CD14-positive monocyte (primary cell): ENCODE measurements at regions not wholly inside any gene's neighbourhood (a gene's known extent, or its start where the extent isn't known, plus 50 kb on each side); places are given as distances from the start of the nearest gene placed in this dataset.

ENCODE experiments used
- DNase-seq, 3 donors: peaks; one replicate each; pipeline ENCODE4 v3.0.0-alpha.2; 2011 to 2022
- H2AFZ ChIP-seq: 2 replicates; pipeline ENCODE4 v1.6.0; 2012; ENCODE audit warnings: mild to moderate bottlenecking, low read depth, low read length, inconsistent platforms; ENCODE audit not compliant: insufficient read depth, poor library complexity, severe bottlenecking
- H3K27ac ChIP-seq, 2 donors: 1 replicate in 1 of 2; 2 replicates in 1 of 2; pipeline ENCODE4 v1.5.1; 2012 to 2013; ENCODE audit warnings: low read length in 2 of 2, control low read depth in 1 of 2, inconsistent platforms in 1 of 2, low read depth in 1 of 2, mild to moderate bottlenecking in 1 of 2
- H3K27me3 ChIP-seq, 2 donors: one replicate each; pipeline versions ENCODE4 v1.6.0 to v1.6.1; 2011 to 2013; ENCODE audit warnings: low read length in 2 of 2; ENCODE audit not compliant: control insufficient read depth in 2 of 2, insufficient read depth in 2 of 2
- H3K36me3 ChIP-seq, 2 donors: replicated peaks in 1 of 2; 1 replicate in 1 of 2; 2 replicates in 1 of 2; pipeline versions ENCODE4 v1.5.1 to v1.6.1; 2012 to 2013; ENCODE audit warnings: low read length in 2 of 2, control low read depth in 1 of 2, inconsistent platforms in 1 of 2, mild to moderate bottlenecking in 1 of 2; ENCODE audit not compliant: insufficient read depth in 2 of 2, control insufficient read depth in 1 of 2
- H3K4me1 ChIP-seq, 2 donors: 1 replicate in 1 of 2; 2 replicates in 1 of 2; pipeline versions ENCODE4 v1.5.1 to v1.6.1; 2012 to 2013; ENCODE audit warnings: low read length in 2 of 2, control low read depth in 1 of 2, inconsistent platforms in 1 of 2, mild to moderate bottlenecking in 1 of 2, moderate library complexity in 1 of 2; ENCODE audit not compliant: insufficient read depth in 2 of 2, control insufficient read depth in 1 of 2
- H3K4me2 ChIP-seq: replicated peaks from 2 replicates; pipeline ENCODE3; 2012; ENCODE audit warnings: low read length, moderate library complexity, mild to moderate bottlenecking; ENCODE audit not compliant: poor library complexity, severe bottlenecking; ENCODE audit errors: extremely low read depth
- H3K4me3 ChIP-seq, 3 experiments: fragments of 200-600 bp in 1 of 3; sonication (generic) in 1 of 3; replicated peaks in 1 of 3; 1 replicate in 2 of 3; 2 replicates in 1 of 3; pipeline ENCODE4 v1.5.1; 2011 to 2013; ENCODE audit warnings: low read length in 3 of 3, mild to moderate bottlenecking in 3 of 3, control low read depth in 2 of 3, low read depth in 2 of 3, inconsistent platforms in 1 of 3, moderate library complexity in 1 of 3
- H3K79me2 ChIP-seq: 2 replicates; pipeline ENCODE4 v1.6.0; 2012; ENCODE audit warnings: mild to moderate bottlenecking, control low read depth, inconsistent platforms, low read length, moderate library complexity; ENCODE audit not compliant: insufficient read depth
- H3K9ac ChIP-seq: 2 replicates; pipeline ENCODE4 v1.6.0; 2017; ENCODE audit warnings: low read length, mild to moderate bottlenecking; ENCODE audit not compliant: insufficient read depth, poor library complexity, severe bottlenecking
- H3K9me3 ChIP-seq, 2 donors: replicated peaks in 1 of 2; 1 replicate in 1 of 2; 2 replicates in 1 of 2; pipeline versions ENCODE4 v1.5.1 to v1.6.1; 2012 to 2013; ENCODE audit warnings: low read length in 2 of 2, control low read depth in 1 of 2; ENCODE audit not compliant: control insufficient read depth in 1 of 2, insufficient read depth in 1 of 2
- H4K20me1 ChIP-seq: 2 replicates; pipeline ENCODE4 v1.6.0; 2012; ENCODE audit warnings: mild to moderate bottlenecking, low read length, control low read depth, moderate library complexity; ENCODE audit not compliant: insufficient read depth
- H3K27ac Mint-ChIP-seq, 7 donors: one replicate each; pipeline ENCODE4 v1.8.0; 2020; ENCODE audit warnings: mild to moderate bottlenecking in 7 of 7, mixed read lengths in 7 of 7, moderate library complexity in 6 of 7, inconsistent platforms in 2 of 7
- H3K27me3 Mint-ChIP-seq, 3 donors: one replicate each; pipeline ENCODE4 v1.8.0; 2021 to 2022; ENCODE audit warnings: low read depth in 3 of 3, mild to moderate bottlenecking in 3 of 3, mixed read lengths in 3 of 3, moderate library complexity in 3 of 3, inconsistent platforms in 1 of 3
- H3K36me3 Mint-ChIP-seq, 2 donors: one replicate each; pipeline ENCODE4 v1.8.0; 2020; ENCODE audit warnings: mixed read lengths in 2 of 2, inconsistent platforms in 1 of 2, mild to moderate bottlenecking in 1 of 2
- H3K4me1 Mint-ChIP-seq: one replicate; pipeline ENCODE4 v1.8.0; 2020; ENCODE audit warnings: mild to moderate bottlenecking, mixed read lengths
- H3K4me3 Mint-ChIP-seq, 2 donors: one replicate each; pipeline ENCODE4 v1.8.0; 2020; ENCODE audit warnings: mild to moderate bottlenecking in 2 of 2, mixed read lengths in 2 of 2, moderate library complexity in 1 of 2
- H3K9me3 Mint-ChIP-seq, 7 donors: one replicate each; pipeline ENCODE4 v1.8.0; 2020 to 2022; ENCODE audit warnings: mixed read lengths in 7 of 7, mild to moderate bottlenecking in 6 of 7, moderate library complexity in 6 of 7, inconsistent platforms in 2 of 7
- WGBS: methylation state at CpG from one replicate; pipeline ENCODE4 v1.1.5; 2013; ENCODE audit warnings: missing lambda C conversion rate; ENCODE audit not compliant: insufficient coverage; 5-methylcytosine and 5-hydroxymethylcytosine counted together
- intact Hi-C, 2 donors: fragments of 100-400 bp; cut with micrococcal nuclease; formaldehyde crosslinking; loops; one replicate each; pipeline versions ENCODE4 v1.15.0 to v1.15.1; 2023
- TF ChIP-seq, protein P1 (sequence below): fragments of 200-600 bp; IDR thresholded peaks from one replicate; pipeline ENCODE4 v1.8.0; 2022; ENCODE audit warnings: antibody characterized with exemption, mild to moderate bottlenecking

GRCh38 chr1:166354406-166354805 lies 187.6 kb upstream of the FAM78B start:
- Histone ChIP-seq H2AFZ (no peak overlapping the region), H4K20me1 (no peaks in the 10 kb centered on the region), H3K36me3 (no peaks in the 10 kb centered on the region), H3K9me3 (no peaks in the 10 kb centered on the region), H3K4me3 (no peak overlapping the region), H3K27me3 (no peaks in the 10 kb centered on the region), H3K9ac (no peak overlapping the region), H3K27ac (no peak overlapping the region), H3K4me1 (no peaks in the 10 kb centered on the region), H3K4me2 (no peak overlapping the region), H3K79me2 (no peaks in the 10 kb centered on the region)
- Mint-ChIP-seq H3K27me3 (peaks cover 0 to 8% (median 0%) of the 10 kb centered on the region in 3 donors), H3K4me3 (no peak overlapping the region), H3K4me1 (no peaks in the 10 kb centered on the region), H3K36me3 (no peaks in the 10 kb centered on the region), H3K27ac (no peak overlapping the region), H3K9me3 (peaks cover 0 to 7% (median 3%) of the 10 kb centered on the region in 7 donors)
- 66% methylated on average over 3 of the region's 4 CpGs for WGBS
- TF ChIP-seq, protein P1, sequence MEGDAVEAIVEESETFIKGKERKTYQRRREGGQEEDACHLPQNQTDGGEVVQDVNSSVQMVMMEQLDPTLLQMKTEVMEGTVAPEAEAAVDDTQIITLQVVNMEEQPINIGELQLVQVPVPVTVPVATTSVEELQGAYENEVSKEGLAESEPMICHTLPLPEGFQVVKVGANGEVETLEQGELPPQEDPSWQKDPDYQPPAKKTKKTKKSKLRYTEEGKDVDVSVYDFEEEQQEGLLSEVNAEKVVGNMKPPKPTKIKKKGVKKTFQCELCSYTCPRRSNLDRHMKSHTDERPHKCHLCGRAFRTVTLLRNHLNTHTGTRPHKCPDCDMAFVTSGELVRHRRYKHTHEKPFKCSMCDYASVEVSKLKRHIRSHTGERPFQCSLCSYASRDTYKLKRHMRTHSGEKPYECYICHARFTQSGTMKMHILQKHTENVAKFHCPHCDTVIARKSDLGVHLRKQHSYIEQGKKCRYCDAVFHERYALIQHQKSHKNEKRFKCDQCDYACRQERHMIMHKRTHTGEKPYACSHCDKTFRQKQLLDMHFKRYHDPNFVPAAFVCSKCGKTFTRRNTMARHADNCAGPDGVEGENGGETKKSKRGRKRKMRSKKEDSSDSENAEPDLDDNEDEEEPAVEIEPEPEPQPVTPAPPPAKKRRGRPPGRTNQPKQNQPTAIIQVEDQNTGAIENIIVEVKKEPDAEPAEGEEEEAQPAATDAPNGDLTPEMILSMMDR = no peak
- DNase-seq = no peak
- intact Hi-C loops = no loop called here

DNA sequence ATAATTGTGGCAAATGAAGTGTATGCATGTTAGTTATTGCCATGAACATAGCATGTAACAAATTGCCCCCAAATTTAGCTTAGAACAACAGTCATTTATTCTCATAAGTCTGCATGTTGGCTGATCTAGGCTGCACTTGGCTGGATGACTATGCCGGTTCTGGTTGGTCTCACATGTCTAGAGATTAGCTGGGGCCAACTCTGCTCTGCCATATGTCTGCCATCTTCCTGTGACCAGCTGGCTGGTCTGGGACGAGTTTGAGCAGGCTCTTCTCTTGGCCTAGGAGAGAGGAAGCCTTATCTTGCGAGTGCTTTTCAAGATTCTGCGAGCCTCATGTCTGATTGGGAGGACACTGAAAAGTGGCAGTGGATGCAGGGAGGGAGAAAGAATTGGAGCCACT lies 198.3 kb upstream of the FAM78B start:
- DNase-seq = no peak
- no peaks in the 10 kb centered on the region for H3K27me3 Mint-ChIP-seq
- Histone ChIP-seq H3K9me3 (no peaks in the 10 kb centered on the region), H3K4me2 (no peak overlapping the region), H3K4me1 (no peaks in the 10 kb centered on the region), H3K27me3 (no peaks in the 10 kb centered on the region), H3K4me3 (no peak overlapping the region), H4K20me1 (no peaks in the 10 kb centered on the region), H3K36me3 (no peaks in the 10 kb centered on the region), H2AFZ (no peak overlapping the region), H3K79me2 (no peaks in the 10 kb centered on the region), H3K27ac (no peak overlapping the region), H3K9ac (no peak overlapping the region)
- 80% methylated on average over 1 of the region's 4 CpGs for WGBS
- TF ChIP-seq, protein P1 = no peak
- H3K4me1 Mint-ChIP-seq = no peaks in the 10 kb centered on the region
- H3K9me3 Mint-ChIP-seq = peaks cover 1 to 13% (median 4%) of the 10 kb centered on the region in 7 donors
- intact Hi-C loops = no loop called here
- no peak overlapping the region for H3K4me3 Mint-ChIP-seq
- H3K36me3 Mint-ChIP-seq = no peaks in the 10 kb centered on the region
- no peak overlapping the region for H3K27ac Mint-ChIP-seq
